HG03520 (cell line): ENCODE measurements at regions not wholly inside any gene's neighbourhood (a gene's known extent, or its start where the extent isn't known, plus 50 kb on each side); places are given as distances from the start of the nearest gene placed in this dataset.
"Not testable (repeated sequence)": the region's sequence is repeated elsewhere in the genome, so short reads cannot be mapped to it uniquely, and the experiment has no call there.

ENCODE experiments used
- ATAC-seq: cut with Tn5 transposase; IDR thresholded peaks from one replicate; pipeline ENCODE4 v1.9.1; 2021; ENCODE audit warnings: mild to moderate bottlenecking, moderate library complexity; ENCODE audit not compliant: unreplicated experiment

DNA sequence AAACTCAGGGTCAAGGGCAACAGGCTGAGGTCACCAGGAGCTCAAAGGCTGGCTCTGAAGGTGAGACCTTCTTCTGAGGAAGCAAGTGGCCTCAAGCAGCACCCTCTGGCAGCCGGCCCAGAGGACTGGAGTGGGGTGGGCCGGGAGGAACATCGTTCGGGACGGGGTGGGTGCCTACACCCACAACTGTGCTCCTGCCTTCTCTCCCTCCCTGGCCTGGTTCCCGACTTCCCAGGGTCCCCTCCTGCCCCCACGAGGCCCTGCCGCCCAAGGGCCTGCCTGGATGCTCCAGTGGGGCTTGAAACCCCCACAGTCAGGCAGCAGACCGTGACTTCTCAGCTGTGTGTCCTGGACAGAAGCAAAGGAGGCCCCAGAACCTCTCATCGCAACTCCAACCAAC, 195.7 kb downstream of the IGLL1 start:
- no peak for ATAC-seq

- ATAC-seq: no peak
Measured at GRCh38 chr22:23383491-23384361, 196.4 kb downstream of the IGLL1 start.

GRCh38 chr22:23382428-23383218, 197.5 kb downstream of the IGLL1 start:
- ATAC-seq: no peak

GRCh38 chr22:23381661-23382427, 198.2 kb downstream of the IGLL1 start:
- no peak for ATAC-seq

DNA sequence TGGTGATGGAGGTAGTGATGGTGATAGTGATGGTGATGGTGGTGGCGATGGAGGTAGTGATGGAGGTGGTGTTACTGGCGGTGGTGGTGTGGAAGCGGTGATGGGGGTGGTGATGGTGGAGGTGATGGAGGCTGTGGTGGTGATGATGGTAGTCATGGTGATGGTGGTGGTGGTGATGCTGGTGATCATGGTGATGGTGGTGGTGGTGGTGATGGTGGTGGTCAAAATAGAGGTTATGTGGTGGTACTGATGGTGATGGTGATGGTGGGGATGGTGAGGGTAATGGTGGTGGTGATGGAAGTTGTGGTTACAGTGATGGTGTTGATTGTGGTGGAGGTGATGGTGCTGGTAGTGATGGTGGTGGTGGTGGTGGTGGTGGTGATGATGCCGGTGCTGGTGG, 199.2 kb downstream of the IGLL1 start:
- ATAC-seq: no peak

DNA sequence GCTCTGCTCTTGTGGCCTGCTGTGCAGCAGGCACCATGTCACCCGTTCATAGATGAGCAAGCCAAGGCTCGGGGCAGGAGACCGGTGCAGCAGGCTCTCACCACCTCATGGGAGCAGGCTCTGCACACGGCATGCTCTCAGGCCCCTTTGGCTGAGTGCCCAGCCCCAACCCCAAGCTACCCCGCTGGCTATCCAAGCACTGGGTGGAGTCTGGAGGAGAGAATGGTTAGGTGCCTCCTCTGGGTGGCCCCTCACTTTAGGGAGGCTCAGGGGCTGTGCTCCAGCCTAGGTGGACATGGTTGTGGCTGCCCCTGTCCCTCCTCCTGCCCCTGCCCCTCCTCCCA, 199.9 kb downstream of the IGLL1 start:
- no peak for ATAC-seq

GRCh38 chr22:23379540-23380229, 199.4 kb downstream of the BCR start:
- not testable (repeated sequence) for ATAC-seq

- no peak for ATAC-seq
Measured at GRCh38 chr22:23377767-23378166, 197.5 kb downstream of the BCR start.

DNA sequence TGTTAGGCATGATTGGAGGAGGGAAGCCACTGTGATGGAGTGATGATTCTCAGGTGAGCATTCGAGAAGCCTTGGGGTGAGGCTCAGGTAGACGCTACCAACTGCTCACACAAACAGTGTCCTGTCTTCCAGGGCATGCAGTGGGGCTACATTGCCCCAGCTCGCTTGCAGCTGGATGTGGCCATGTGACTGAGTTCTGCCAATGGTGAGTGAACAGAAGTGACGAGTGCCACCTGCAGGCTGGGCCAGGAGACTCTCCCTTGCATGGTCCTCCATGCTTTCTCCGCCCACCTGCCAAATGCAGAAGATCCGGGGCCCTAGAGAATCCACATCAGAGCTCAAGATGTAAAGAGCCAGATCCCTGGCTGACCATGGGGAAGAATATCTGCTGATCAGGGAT, 195.9 kb downstream of the BCR start:
- ATAC-seq: no peak

DNA sequence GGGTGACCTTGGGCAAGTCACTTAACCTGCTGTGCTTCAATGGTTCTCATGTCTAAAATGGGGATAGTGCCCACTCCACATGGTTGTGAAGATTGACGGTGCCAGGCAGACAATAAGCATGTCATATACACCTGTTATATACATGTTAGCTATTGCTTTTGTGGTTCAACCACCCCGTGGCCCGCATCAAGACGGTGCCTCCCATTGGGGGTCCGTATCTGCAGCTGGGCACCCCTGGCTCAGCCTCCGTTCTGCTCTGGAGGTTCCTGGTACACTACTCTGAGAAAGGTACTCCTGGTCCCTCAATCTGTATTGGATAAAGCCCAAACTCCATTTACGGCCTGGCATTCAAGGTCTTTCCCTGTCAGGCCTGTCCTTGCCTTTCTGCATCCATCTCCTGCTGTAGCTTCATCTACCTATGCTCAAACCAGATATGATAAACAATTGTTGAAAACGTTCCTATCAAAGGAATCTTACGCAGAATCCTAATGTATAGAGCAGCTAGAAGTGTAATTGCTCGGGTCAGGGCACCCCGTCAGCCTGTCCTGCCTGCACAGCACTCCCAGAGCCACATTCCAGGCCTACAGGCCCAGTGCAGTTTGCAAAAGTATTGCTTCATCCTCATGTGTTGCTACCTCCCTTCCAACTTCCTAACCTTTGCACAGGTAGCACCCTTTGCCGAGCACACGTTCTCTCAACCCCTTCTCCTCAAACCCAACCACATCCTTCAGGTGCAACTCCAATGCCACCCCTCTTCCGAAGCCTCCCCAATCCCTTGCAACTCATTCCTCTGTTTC, 194.9 kb downstream of the BCR start:
- no peak for ATAC-seq

GRCh38 chr22:23373601-23374000, 193.3 kb downstream of the BCR start:
- no peak for ATAC-seq

GRCh38 chr22:23370251-23370650, 189.9 kb downstream of the BCR start:
- no peak for ATAC-seq

GRCh38 chr22:23369054-23369685, 188.9 kb downstream of the BCR start:
- no peak for ATAC-seq
